ENCODE measurements at regions not wholly inside any gene's neighbourhood (a gene's known extent, or its start where the extent isn't known, plus 50 kb on each side); places are given as distances from the start of the nearest gene placed in this dataset.
A peak's percentile ranks its signal among the peaks of the same experiment; 100 is the strongest.

DNA sequence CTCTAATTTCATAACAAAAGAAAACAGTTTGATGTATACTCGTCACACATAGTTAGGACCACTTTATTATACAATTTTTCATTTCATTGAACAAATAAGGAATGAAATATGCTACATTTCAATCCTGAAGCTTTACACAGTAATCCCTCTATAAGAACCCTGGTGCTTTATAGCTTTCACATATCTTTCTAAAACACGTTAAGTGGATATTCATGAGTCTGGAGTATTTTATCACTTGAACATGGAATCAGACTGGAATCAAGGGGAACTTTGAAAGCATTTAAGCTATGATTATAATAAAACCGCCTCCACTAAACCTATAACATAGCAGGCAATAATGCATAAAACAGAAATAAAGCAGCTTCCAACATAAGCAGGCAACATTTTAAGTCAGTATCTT is 476.6 kb downstream of the COL11A1 start:
- no peak overlapping the region for H2AFZ ChIP-seq (ENCODE audit: low read length)
- CTCF ChIA-PET = no interaction called here
- H3K9ac ChIP-seq (ENCODE audit: low read length) = no peak overlapping the region
- POLR2A ChIA-PET (ENCODE audit: unreplicated experiment) = no interaction called here
- H4K20me1 ChIP-seq (ENCODE audit: low read length) = no peaks in the 10 kb centered on the region
- no peak overlapping the region for H3K4me3 ChIP-seq (ENCODE audit: low read length)
- TF ChIP-seq EZH2phosphoT487 (IDR thresholded peaks at IDR 0.05; ENCODE audit: borderline replicate concordance, low read length) = no peak
- no peak for TF ChIP-seq EZH2 (IDR thresholded peaks at IDR 0.05; ENCODE audit: low read length, unreplicated experiment)
- TF ChIP-seq, protein P1, sequence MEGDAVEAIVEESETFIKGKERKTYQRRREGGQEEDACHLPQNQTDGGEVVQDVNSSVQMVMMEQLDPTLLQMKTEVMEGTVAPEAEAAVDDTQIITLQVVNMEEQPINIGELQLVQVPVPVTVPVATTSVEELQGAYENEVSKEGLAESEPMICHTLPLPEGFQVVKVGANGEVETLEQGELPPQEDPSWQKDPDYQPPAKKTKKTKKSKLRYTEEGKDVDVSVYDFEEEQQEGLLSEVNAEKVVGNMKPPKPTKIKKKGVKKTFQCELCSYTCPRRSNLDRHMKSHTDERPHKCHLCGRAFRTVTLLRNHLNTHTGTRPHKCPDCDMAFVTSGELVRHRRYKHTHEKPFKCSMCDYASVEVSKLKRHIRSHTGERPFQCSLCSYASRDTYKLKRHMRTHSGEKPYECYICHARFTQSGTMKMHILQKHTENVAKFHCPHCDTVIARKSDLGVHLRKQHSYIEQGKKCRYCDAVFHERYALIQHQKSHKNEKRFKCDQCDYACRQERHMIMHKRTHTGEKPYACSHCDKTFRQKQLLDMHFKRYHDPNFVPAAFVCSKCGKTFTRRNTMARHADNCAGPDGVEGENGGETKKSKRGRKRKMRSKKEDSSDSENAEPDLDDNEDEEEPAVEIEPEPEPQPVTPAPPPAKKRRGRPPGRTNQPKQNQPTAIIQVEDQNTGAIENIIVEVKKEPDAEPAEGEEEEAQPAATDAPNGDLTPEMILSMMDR (conservative IDR thresholded peaks at IDR 0.05; ENCODE audit: low read depth, low read length) = no peak
- no peaks in the 10 kb centered on the region for H3K36me3 ChIP-seq (ENCODE audit: low read depth, low read length)
- no peaks in the 10 kb centered on the region for H3K79me2 ChIP-seq (ENCODE audit: low read length)
- H3K4me1 ChIP-seq (ENCODE audit: insufficient read depth, low read length) = no peaks in the 10 kb centered on the region
- DNase-seq = no peak
- no peaks in the 10 kb centered on the region for H3K9me2 ChIP-seq (replicated peaks; ENCODE audit: low read length)
- H3K9me3 ChIP-seq (ENCODE audit: low read length) = no peaks in the 10 kb centered on the region
- intact Hi-C loops (cut with micrococcal nuclease) = no loop called here
- no TSS peak for BruUV-seq (replicated peaks)
- H3F3A ChIP-seq (ENCODE audit: low read length, unreplicated experiment) = no peaks in the 10 kb centered on the region
- no peak overlapping the region for H3K27ac ChIP-seq (ENCODE audit: low read length)
- H3K27me3 ChIP-seq (ENCODE audit: low read length) = peaks cover 34% of the 10 kb centered on the region
- no peak overlapping the region for H3K4me2 ChIP-seq (ENCODE audit: low read length)
- ATAC-seq = no peak

DNA sequence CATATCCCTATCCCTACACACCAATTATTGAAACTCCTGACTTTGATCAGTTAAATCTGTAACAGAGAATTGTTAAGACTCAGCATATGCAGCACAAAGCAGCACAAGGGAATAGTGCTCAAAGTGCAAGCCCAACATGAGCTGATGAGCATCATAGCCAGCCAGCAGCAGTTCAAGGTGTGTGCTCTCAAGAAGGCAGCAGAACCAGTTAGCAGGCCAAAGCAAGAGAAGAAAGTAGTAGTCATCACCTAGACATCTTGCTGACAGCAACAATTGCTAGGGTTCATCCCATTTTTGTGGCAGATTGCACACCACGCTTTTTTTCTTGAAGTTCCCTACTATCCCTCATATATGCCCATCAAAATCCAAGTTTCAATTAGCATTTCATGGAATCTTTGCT is 478.3 kb downstream of the COL11A1 start:
- no peak overlapping the region for H3K4me2 ChIP-seq (ENCODE audit: low read length)
- ChIA-PET CTCF (no interaction called here), POLR2A (ENCODE audit: unreplicated experiment) (no interaction called here)
- no peaks in the 10 kb centered on the region for H3K36me3 ChIP-seq (ENCODE audit: low read depth, low read length)
- H4K20me1 ChIP-seq (ENCODE audit: low read length) = no peaks in the 10 kb centered on the region
- no peaks in the 10 kb centered on the region for H3K79me2 ChIP-seq (ENCODE audit: low read length)
- ATAC-seq (no peak), DNase-seq (no peak)
- H3F3A ChIP-seq (ENCODE audit: low read length, unreplicated experiment) = no peaks in the 10 kb centered on the region
- H3K27ac ChIP-seq (ENCODE audit: low read length) = no peak overlapping the region
- no peaks in the 10 kb centered on the region for H3K4me1 ChIP-seq (ENCODE audit: insufficient read depth, low read length)
- peaks cover 29% of the 10 kb centered on the region for H3K27me3 ChIP-seq (ENCODE audit: low read length)
- intact Hi-C loops (cut with micrococcal nuclease) = no loop called here
- no peak overlapping the region for H3K4me3 ChIP-seq (ENCODE audit: low read length)
- H2AFZ ChIP-seq (ENCODE audit: low read length) = no peak overlapping the region
- H3K9ac ChIP-seq (ENCODE audit: low read length) = no peak overlapping the region
- TF ChIP-seq EZH2phosphoT487 (IDR thresholded peaks at IDR 0.05; ENCODE audit: borderline replicate concordance, low read length) (no peak), EZH2 (IDR thresholded peaks at IDR 0.05; ENCODE audit: low read length, unreplicated experiment) (no peak)
- TF ChIP-seq, protein P1 (conservative IDR thresholded peaks at IDR 0.05; ENCODE audit: low read depth, low read length) = no peak
- H3K9me2 ChIP-seq (replicated peaks; ENCODE audit: low read length) = no peaks in the 10 kb centered on the region
- no TSS peak for BruUV-seq (replicated peaks)
- no peaks in the 10 kb centered on the region for H3K9me3 ChIP-seq (ENCODE audit: low read length)

DNA sequence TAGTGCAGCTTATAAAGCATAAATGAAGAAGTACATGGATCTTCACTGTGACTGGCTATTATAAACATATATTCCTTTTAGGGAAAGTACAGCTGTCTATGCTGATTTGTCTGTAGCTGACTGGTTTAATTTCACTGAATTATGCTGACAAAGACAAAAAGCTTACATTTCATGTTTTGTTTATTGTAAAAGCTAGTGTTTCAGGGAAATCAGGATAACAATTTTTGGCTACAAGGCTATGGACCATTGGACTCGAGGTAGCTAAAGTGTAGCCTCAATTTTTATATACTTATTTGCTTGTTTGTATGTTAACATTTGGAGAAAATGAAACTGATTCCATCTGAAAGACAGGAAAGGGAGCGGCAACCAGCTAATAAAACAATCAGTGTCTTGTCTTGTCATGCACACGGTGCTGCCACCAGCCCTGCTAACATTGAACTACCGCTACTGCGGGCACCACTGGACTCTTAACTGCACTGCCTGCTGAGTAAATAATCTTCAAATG is 480.2 kb downstream of the COL11A1 start:
- CTCF ChIA-PET = no interaction called here
- no peaks in the 10 kb centered on the region for H3K36me3 ChIP-seq (ENCODE audit: low read depth, low read length)

More for the DNA sequence above, 480.2 kb downstream of the COL11A1 start:
- Histone ChIP-seq H3K9ac (ENCODE audit: low read length) (no peak overlapping the region), H3K9me3 (ENCODE audit: low read length) (no peaks in the 10 kb centered on the region), H3K4me1 (ENCODE audit: insufficient read depth, low read length) (no peaks in the 10 kb centered on the region), H3K4me2 (ENCODE audit: low read length) (peak overlapping the region; percentile 37; the same call in 1 of the 2 replicates), H4K20me1 (ENCODE audit: low read length) (no peaks in the 10 kb centered on the region), H3F3A (ENCODE audit: low read length, unreplicated experiment) (no peaks in the 10 kb centered on the region), H3K9me2 (replicated peaks; ENCODE audit: low read length) (no peaks in the 10 kb centered on the region), H3K4me3 (ENCODE audit: low read length) (no peak overlapping the region), H2AFZ (ENCODE audit: low read length) (no peak overlapping the region), H3K27ac (ENCODE audit: low read length) (no peak overlapping the region), H3K27me3 (ENCODE audit: low read length) (peaks cover 26% of the 10 kb centered on the region), H3K79me2 (ENCODE audit: low read length) (no peaks in the 10 kb centered on the region)
- ATAC-seq = no peak
- TF ChIP-seq EZH2phosphoT487 (IDR thresholded peaks at IDR 0.05; ENCODE audit: borderline replicate concordance, low read length) (no peak), EZH2 (IDR thresholded peaks at IDR 0.05; ENCODE audit: low read length, unreplicated experiment) (no peak)
- TF ChIP-seq, protein P1 (conservative IDR thresholded peaks at IDR 0.05; ENCODE audit: low read depth, low read length) = no peak
- POLR2A ChIA-PET (ENCODE audit: unreplicated experiment) = no interaction called here
- no TSS peak for BruUV-seq (replicated peaks)
- intact Hi-C loops (cut with micrococcal nuclease) = no loop called here
- peak; percentile 19 for DNase-seq

All from PC-3 (cell line).